H1 (cell line): ENCODE measurements at regions not wholly inside any gene's neighbourhood (a gene's known extent, or its start where the extent isn't known, plus 50 kb on each side); places are given as distances from the start of the nearest gene placed in this dataset.

ENCODE experiments used
- CTCF ChIA-PET: fragments of 300-600 bp; sonication (Branson Sonifier 250); formaldehyde crosslinking; loops from one replicate; lab custom pipeline; 2021; ENCODE audit not compliant: partially characterized antibody; lab: Charles Lee
- POLR2A ChIA-PET: fragments of 300-600 bp; sonication (Branson Sonifier 250); formaldehyde crosslinking; loops from one replicate; lab custom pipeline; 2021; ENCODE audit warnings: inconsistent platforms; ENCODE audit not compliant: partially characterized antibody; lab: Charles Lee
- DNase-seq, 2 experiments: peaks; one replicate each; pipeline versions ENCODE4 v3.0.0 to v3.0.0-alpha.2; 2010 to 2022; ENCODE audit warnings: low spot score in 2 of 2, low read depth in 1 of 2, mixed read lengths in 1 of 2
- FAIRE-seq: peaks from 2 replicates; lab custom pipeline; 2011; peaks lifted over from hg19 to GRCh38; lab: Jason Lieb, UNC
- H2AFZ ChIP-seq: 2 replicates; pipeline ENCODE4 v1.8.1; 2012; ENCODE audit warnings: low read length, inconsistent platforms
- H2AK5ac ChIP-seq: 2 replicates; pipeline ENCODE4 v1.6.1; 2013; ENCODE audit warnings: low read depth, low read length
- H2BK120ac ChIP-seq: replicated peaks from 2 replicates; pipeline ENCODE3; 2013; ENCODE audit warnings: low read depth, low read length, inconsistent platforms
- H2BK12ac ChIP-seq: 2 replicates; pipeline ENCODE4 v1.6.1; 2013; ENCODE audit warnings: low read depth, low read length
- H2BK15ac ChIP-seq: 2 replicates; pipeline ENCODE4 v1.6.1; 2013; ENCODE audit warnings: low read length
- H2BK20ac ChIP-seq: 2 replicates; pipeline ENCODE4 v1.6.1; 2013; ENCODE audit warnings: low read length
- H2BK5ac ChIP-seq: 2 replicates; pipeline ENCODE4 v1.6.1; 2013; ENCODE audit warnings: low read depth, low read length
- H3K14ac ChIP-seq: 2 replicates; pipeline ENCODE4 v1.6.1; 2013; ENCODE audit warnings: inconsistent platforms; ENCODE audit not compliant: insufficient read length
- H3K18ac ChIP-seq: 2 replicates; pipeline ENCODE4 v1.6.1; 2013; ENCODE audit warnings: low read length; ENCODE audit errors: extremely low read depth
- H3K23ac ChIP-seq: 2 replicates; pipeline ENCODE4 v1.6.1; 2013; ENCODE audit warnings: inconsistent platforms; ENCODE audit not compliant: insufficient read length
- H3K23me2 ChIP-seq: 2 replicates; pipeline ENCODE4 v1.6.1; 2013; ENCODE audit warnings: low read depth, low read length
- H3K27ac ChIP-seq: 2 replicates; pipeline ENCODE4 v1.6.1; 2011; ENCODE audit warnings: low read depth, low read length, inconsistent platforms
- H3K27me3 ChIP-seq, 4 experiments: replicated peaks in 1 of 4; 1 replicate in 1 of 4; 2 replicates in 3 of 4; pipeline versions ENCODE4 v1.6.1 to v1.8.1; 2011 to 2013; ENCODE audit warnings: low read length in 3 of 4, mild to moderate bottlenecking in 3 of 4, inconsistent platforms in 2 of 4, mixed read lengths in 2 of 4, moderate library complexity in 1 of 4; ENCODE audit not compliant: control insufficient read depth in 3 of 4, insufficient read depth in 3 of 4; ENCODE audit errors: extremely low read depth in 1 of 4
- H3K36me3 ChIP-seq, 4 experiments: 2 replicates each; pipeline versions ENCODE4 v1.6.1 to v1.8.1; 2011 to 2013; ENCODE audit warnings: mild to moderate bottlenecking in 4 of 4, low read length in 3 of 4, moderate library complexity in 2 of 4, control low read depth in 1 of 4, inconsistent platforms in 1 of 4; ENCODE audit not compliant: insufficient read depth in 4 of 4, control insufficient read depth in 2 of 4
- H3K4ac ChIP-seq: replicated peaks from 2 replicates; pipeline ENCODE3; 2013; ENCODE audit warnings: low read length, low read depth, mixed read lengths, inconsistent platforms; ENCODE audit not compliant: insufficient read length
- H3K4me1 ChIP-seq, 4 experiments: replicated peaks in 1 of 4; 1 replicate in 1 of 4; 2 replicates in 3 of 4; pipeline versions ENCODE4 v1.6.1 to v1.8.1; 2011 to 2013; ENCODE audit warnings: low read length in 3 of 4, inconsistent platforms in 2 of 4, mixed read lengths in 1 of 4; ENCODE audit not compliant: insufficient read depth in 4 of 4, control insufficient read depth in 3 of 4
- H3K4me2 ChIP-seq, 2 experiments: 2 replicates each; pipeline versions ENCODE4 v1.6.1 to v1.8.1; 2011 to 2013; ENCODE audit warnings: low read depth in 2 of 2, low read length in 2 of 2, control low read depth in 1 of 2, inconsistent platforms in 1 of 2, mild to moderate bottlenecking in 1 of 2; ENCODE audit not compliant: insufficient read depth in 1 of 2
- H3K4me3 ChIP-seq, 4 experiments: fragments of 200-600, 300-600 bp in 1 of 4; sonication (generic), shearing (Covaris generic), sonication (Bioruptor Twin) in 1 of 4; 2 replicates each; pipeline versions ENCODE4 v1.5.1 to v1.8.1; 2011 to 2016; ENCODE audit warnings: low read length in 4 of 4, low read depth in 3 of 4, control low read depth in 2 of 4, inconsistent platforms in 2 of 4, mild to moderate bottlenecking in 2 of 4, mixed read lengths in 1 of 4, moderate library complexity in 1 of 4; ENCODE audit not compliant: insufficient read depth in 2 of 4; ENCODE audit errors: extremely low read depth in 1 of 4
- H3K56ac ChIP-seq: replicated peaks from 2 replicates; pipeline ENCODE3; 2013; ENCODE audit warnings: low read depth, mild to moderate bottlenecking, mixed read lengths, low read length, inconsistent platforms; ENCODE audit not compliant: insufficient read length
- H3K79me1 ChIP-seq: 2 replicates; pipeline ENCODE4 v1.6.1; 2013; ENCODE audit warnings: low read depth, low read length, control low read depth
- H3K79me2 ChIP-seq, 2 experiments: 2 replicates each; pipeline versions ENCODE4 v1.6.1 to v1.8.1; 2012 to 2013; ENCODE audit warnings: low read length in 2 of 2, mild to moderate bottlenecking in 2 of 2, inconsistent platforms in 1 of 2; ENCODE audit not compliant: insufficient read depth in 2 of 2, control insufficient read depth in 1 of 2
- H3K9ac ChIP-seq, 4 experiments: replicated peaks in 1 of 4; 1 replicate in 1 of 4; 2 replicates in 3 of 4; pipeline versions ENCODE4 v1.6.1 to v1.8.1; 2011 to 2013; ENCODE audit warnings: low read depth in 3 of 4, low read length in 3 of 4, control low read depth in 2 of 4, mild to moderate bottlenecking in 2 of 4, moderate library complexity in 2 of 4, inconsistent platforms in 1 of 4; ENCODE audit errors: extremely low read depth in 1 of 4
- H3K9me3 ChIP-seq, 2 experiments: 2 replicates each; pipeline versions ENCODE4 v1.6.1 to v1.8.1; 2012 to 2013; ENCODE audit warnings: mild to moderate bottlenecking in 2 of 2, moderate library complexity in 2 of 2, control low read depth in 1 of 2, inconsistent platforms in 1 of 2, low read depth in 1 of 2, low read length in 1 of 2, mixed read lengths in 1 of 2; ENCODE audit not compliant: insufficient read depth in 2 of 2
- H4K20me1 ChIP-seq, 2 experiments: replicated peaks in 1 of 2; 2 replicates each; pipeline versions ENCODE3 to v1.8.1; 2011 to 2013; ENCODE audit warnings: inconsistent platforms in 2 of 2, low read length in 2 of 2, mild to moderate bottlenecking in 1 of 2; ENCODE audit not compliant: insufficient read depth in 2 of 2, control insufficient read depth in 1 of 2
- H4K5ac ChIP-seq: 2 replicates; pipeline ENCODE4 v1.6.1; 2013; ENCODE audit warnings: low read length, low read depth, mixed read lengths, inconsistent platforms; ENCODE audit not compliant: insufficient read length
- H4K8ac ChIP-seq: 2 replicates; pipeline ENCODE4 v1.8.0; 2013; ENCODE audit warnings: mild to moderate bottlenecking, moderate library complexity, low read length, inconsistent platforms; ENCODE audit not compliant: insufficient read depth; ENCODE audit errors: extremely low read depth
- H4K91ac ChIP-seq: replicated peaks from 2 replicates; pipeline ENCODE3; 2013; ENCODE audit warnings: low read length, mixed read lengths, inconsistent platforms; ENCODE audit not compliant: insufficient read length
- BACH1 ChIP-seq: IDR thresholded peaks from 2 replicates; pipeline ENCODE4 v1.6.1; 2012; ENCODE audit warnings: low read length, improper control_type of control experiment
- BRCA1 ChIP-seq: IDR thresholded peaks from 2 replicates; pipeline ENCODE4 v1.6.1; 2012; ENCODE audit warnings: low read depth, low read length, improper control_type of control experiment
- CTBP2 ChIP-seq: IDR thresholded peaks from 2 replicates; pipeline ENCODE4 v1.7.0; 2011; ENCODE audit warnings: borderline replicate concordance, mild to moderate bottlenecking, moderate library complexity, mixed read lengths, low read length; ENCODE audit not compliant: insufficient read depth, insufficient read length
- EGR1 ChIP-seq: IDR thresholded peaks from 2 replicates; pipeline ENCODE4 v1.6.1; 2011; ENCODE audit warnings: low read depth, low read length, borderline replicate concordance
- NANOG ChIP-seq: IDR thresholded peaks from 2 replicates; pipeline ENCODE4 v1.6.1; 2011; ENCODE audit warnings: low read length, low read depth, mild to moderate bottlenecking, inconsistent platforms; ENCODE audit not compliant: insufficient read depth, poor library complexity, severe bottlenecking
- WGBS, 2 experiments: shearing (Covaris generic) in 1 of 2; methylation state at CpG; one replicate each; pipeline versions ENCODE4 v1.1.6 to v1.1.7; 2013 to 2015; ENCODE audit warnings: low lambda C conversion rate in 2 of 2, mixed read lengths in 2 of 2, inconsistent platforms in 1 of 2, low coverage in 1 of 2, missing lambda C conversion rate in 1 of 2; ENCODE audit not compliant: insufficient replicate concordance in 2 of 2, insufficient coverage in 1 of 2, insufficient read length in 1 of 2; ENCODE audit errors: extremely low coverage in 1 of 2, missing lambda C conversion rate in 1 of 2; 5-methylcytosine and 5-hydroxymethylcytosine counted together

GRCh38 chr12:98351089-98351488, 164.3 kb upstream of the TMPO start:
- H3K56ac ChIP-seq, result no peak overlapping the region
- no peak overlapping the region for H3K14ac ChIP-seq
- H2BK5ac ChIP-seq, result no peak overlapping the region
- no peak overlapping the region for H2BK15ac ChIP-seq
- H3K4me3 ChIP-seq, result no peak overlapping the region
- no peaks in the 10 kb centered on the region for H3K79me2 ChIP-seq
- no peak overlapping the region for H4K91ac ChIP-seq
- H3K27me3 ChIP-seq, result no peaks in the 10 kb centered on the region
- H2AFZ ChIP-seq, result no peak overlapping the region
- no peaks in the 10 kb centered on the region for H3K79me1 ChIP-seq
- H3K9me3 ChIP-seq, result no peaks in the 10 kb centered on the region
- H2BK20ac ChIP-seq, result no peak overlapping the region
- H3K4ac ChIP-seq, result no peak overlapping the region
- H3K23ac ChIP-seq, result no peak overlapping the region
- H4K5ac ChIP-seq, result no peak overlapping the region
- no peak for TF ChIP-seq EGR1
- no peak for TF ChIP-seq CTBP2
- no peak for TF ChIP-seq NANOG
- TF ChIP-seq BRCA1, result no peak
- no peak for TF ChIP-seq BACH1
- no peaks in the 10 kb centered on the region for H4K20me1 ChIP-seq
- CTCF ChIA-PET, result interaction anchor here (1.0 kb wide), 1 partner anchor 9 kb away, joined by 4 read pairs; no protein-coding TSS in a partner anchor
- H2AK5ac ChIP-seq, result no peak overlapping the region
- H3K23me2 ChIP-seq, result no peaks in the 10 kb centered on the region
- no peak overlapping the region for H4K8ac ChIP-seq
- no peak overlapping the region for H2BK120ac ChIP-seq
- H3K18ac ChIP-seq, result no peak overlapping the region
- WGBS, 2 experiments, result 87% methylated on average over 6 of the region's 6 CpGs; no CpG with 5 or more reads in 1 of the 2 experiments
- H3K4me1 ChIP-seq, result no peaks in the 10 kb centered on the region
- H3K4me2 ChIP-seq, result no peak overlapping the region
- no peaks in the 10 kb centered on the region for H3K36me3 ChIP-seq
- H3K27ac ChIP-seq, result no peak overlapping the region
- DNase-seq, result peak in 1 of 2 experiments; percentile 10
- no peak overlapping the region for H2BK12ac ChIP-seq
- FAIRE-seq, result no peak
- POLR2A ChIA-PET, result interaction anchor here (0.9 kb wide), 1 partner anchor 20 kb away, joined by 3 read pairs; no protein-coding TSS in a partner anchor
- H3K9ac ChIP-seq, result no peak overlapping the region
